GM19043 (cell line): ENCODE measurements at regions not wholly inside any gene's neighbourhood (a gene's known extent, or its start where the extent isn't known, plus 50 kb on each side); places are given as distances from the start of the nearest gene placed in this dataset.
"Not testable (repeated sequence)": the region's sequence is repeated elsewhere in the genome, so short reads cannot be mapped to it uniquely, and the experiment has no call there.

Source experiments
- ATAC-seq: cut with Tn5 transposase; IDR thresholded peaks from one replicate; pipeline ENCODE4 v1.9.1; 2021; ENCODE audit warnings: low read depth; ENCODE audit not compliant: unreplicated experiment

DNA sequence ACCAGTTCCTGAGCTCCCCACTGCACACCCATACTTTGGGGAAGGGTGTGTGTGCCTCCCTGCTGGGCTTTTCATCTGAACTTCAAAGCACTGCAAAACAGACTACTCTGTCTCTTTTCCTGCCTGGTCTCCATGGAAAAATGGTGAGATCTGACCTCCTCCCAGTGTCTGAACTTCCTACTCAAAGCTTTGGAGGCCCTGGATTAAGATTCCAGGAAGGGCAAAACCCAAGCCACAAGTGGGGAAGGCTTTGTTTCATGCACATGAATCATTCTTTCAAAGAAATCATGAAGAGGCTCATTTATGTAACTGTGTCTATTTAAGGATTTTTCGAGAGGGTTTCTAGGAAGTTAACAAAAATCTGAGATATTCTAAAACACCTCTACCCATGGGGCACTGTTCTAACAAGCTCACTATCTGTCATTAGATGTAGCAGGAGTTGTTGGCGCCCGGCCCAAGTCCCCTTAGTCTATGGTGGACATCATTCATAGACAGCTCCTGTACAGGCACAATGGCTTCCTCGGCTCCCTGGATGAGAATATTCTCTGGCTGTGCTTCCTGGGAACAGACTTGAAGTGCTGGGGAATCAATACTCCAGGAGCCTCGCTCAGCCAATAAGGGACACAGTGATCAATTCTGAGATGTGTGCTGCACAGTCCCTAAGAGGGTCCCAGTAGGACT is 224.0 kb downstream of the KTN1 start:
- ATAC-seq: no peak

DNA sequence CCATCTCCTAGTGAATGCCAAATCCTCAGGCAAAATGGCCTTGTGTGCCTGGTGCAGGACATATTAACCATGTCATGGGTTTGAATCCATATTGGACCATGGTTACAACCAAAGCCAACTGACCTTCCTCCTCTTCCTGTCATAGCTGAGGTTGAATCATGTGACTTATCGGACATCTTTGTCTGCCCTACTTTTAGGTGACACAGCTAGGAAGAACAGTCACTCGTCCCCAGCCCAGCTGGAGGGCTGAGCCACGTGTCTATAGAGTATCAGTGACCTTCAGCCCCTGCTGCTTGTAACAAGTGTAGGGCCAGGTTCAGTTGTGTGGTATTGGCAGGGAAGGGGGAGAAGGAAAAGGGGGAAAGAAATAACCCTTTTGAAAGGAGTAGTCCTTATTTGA is 225.2 kb downstream of the KTN1 start:
- no peak for ATAC-seq

DNA sequence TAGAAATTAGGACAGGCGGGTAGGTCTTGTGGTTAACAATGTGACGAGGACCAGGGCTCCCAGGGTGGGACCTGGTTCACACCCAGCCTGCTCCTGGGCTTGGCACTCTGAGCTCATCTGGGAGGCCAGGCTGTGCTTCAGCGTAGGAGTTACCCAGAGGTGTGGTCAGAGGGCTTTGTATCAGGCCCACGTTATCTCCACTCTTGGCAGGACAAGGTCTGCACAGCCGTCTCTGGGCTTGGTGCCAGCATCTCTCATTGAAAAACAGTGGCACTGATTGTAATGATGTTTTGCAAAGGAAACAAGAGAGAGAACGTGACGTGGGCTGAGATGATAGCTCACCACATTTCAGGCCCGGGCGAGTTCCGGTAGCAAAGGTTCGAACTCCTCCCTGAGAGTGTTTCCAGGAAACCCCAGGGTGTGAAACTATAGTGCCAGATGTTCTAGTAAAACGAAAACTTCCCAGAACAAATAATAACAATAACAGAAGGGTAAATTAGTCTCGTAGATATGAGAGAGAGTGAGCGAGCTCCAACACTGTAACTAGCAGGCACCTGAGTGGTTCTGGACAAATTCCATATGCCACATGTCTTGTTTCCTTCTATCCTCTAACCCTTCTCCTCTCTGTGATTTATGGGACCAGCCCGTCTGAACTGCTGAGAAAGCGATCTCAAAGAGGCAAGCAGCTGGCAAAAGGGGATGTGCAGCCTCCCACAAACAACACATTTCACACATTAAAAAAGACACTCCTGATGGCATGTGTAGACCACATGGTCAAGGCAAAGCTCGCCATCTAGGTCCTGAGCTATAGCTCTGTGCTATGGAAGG is 227.3 kb downstream of the KTN1 start:
- ATAC-seq: peak; percentile 53

DNA sequence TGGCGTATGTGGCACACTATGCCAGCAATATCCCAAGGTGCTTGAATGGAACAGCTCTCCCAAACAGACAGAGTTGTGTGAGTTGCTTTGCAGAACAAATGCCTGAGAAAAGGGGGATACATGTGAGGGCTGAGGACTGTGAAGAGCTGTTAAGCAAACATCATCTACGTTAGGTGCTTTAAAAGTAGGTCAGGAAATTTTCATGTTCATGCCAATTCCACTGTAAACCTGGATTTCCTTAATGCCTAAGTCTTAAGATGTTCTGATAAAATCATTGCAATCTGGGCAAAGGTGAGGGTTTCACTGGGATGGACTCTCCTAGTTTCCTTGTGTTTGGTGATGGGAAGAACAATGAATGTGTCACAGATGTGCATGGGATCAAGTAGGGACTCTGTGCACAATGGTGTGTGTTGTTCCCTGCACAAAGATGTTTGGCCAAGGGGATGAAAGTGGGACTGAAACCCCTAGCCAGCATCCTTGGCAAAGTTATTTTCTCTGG is 227.9 kb downstream of the KTN1 start:
- no peak for ATAC-seq

DNA sequence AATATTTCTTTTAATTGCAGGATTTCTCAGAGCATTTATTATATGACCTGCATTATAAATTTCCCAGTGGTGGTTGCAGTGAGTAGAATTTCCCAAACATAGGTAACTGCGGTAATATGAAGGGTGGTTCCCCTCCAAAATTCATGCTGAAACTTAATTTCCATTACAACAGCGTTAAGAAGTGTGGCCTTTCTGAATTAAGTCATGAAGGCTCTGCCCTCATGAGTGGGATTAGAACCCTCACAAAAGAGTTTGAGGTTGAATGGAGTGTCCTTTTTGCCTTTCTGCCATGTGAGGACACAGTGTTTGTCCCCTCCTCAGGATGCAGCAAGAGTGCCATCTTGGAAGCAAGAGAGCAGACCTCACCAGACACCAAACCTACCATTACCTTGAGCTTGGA is 233.6 kb downstream of the KTN1 start:
- no peak for ATAC-seq

DNA sequence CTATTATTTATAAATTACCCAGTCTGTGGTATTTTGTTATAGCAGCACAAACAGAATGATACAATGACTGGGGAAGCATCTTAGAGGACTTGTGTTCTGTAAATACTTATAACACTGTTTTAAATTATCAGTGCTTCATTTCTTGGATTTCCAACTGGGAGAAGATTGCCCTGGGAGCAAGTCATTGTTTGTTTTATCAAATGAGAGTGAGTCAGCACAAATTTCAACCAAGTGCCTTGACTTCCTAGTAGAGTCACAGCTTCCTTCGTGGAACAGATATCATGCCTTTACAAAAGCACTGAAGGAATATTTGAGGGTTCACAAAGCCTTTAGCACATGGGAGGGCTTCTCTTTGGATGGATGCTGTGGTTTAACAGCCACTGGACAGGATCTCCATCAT is 234.1 kb downstream of the KTN1 start:
- no peak for ATAC-seq

DNA sequence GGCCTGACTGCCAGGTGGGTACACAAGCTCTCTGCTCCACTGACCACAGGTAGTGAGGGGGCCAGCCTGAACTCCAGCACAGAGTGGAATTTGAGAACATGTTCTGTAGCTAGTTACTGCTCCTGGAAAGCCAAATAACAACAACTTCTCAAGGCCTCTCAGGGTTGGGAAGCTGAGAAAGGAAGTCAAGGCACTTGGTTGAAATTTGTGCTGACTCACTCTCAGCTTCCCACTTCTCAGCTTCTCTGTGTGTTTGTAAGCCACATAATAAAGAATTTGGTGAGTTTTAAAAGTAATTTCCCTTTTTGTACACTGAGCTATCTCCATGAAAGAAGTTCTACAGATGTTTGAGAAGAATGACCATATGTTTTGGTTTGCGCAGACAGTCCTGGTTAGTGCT is 234.9 kb downstream of the KTN1 start:
- no peak for ATAC-seq

DNA sequence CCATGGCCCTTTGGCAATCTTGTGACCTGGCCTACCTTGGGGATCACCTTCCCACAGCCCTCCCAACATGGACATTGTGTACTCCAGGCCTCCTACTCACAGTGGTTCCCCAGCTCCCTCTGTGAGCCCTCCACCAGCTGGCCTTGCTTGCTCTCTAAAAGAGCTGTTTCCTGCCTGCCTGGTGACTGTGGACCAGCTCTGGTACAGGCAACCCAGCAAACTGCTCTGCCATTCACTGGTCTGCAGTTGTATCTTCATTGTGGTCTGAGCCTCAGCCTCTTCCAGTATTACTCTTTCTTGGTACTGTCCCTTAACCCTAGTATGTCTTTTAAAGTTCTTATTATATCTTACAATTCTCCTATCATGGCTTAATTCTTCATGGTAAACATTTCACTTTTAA is 236.2 kb downstream of the KTN1 start:
- ATAC-seq: no peak

DNA sequence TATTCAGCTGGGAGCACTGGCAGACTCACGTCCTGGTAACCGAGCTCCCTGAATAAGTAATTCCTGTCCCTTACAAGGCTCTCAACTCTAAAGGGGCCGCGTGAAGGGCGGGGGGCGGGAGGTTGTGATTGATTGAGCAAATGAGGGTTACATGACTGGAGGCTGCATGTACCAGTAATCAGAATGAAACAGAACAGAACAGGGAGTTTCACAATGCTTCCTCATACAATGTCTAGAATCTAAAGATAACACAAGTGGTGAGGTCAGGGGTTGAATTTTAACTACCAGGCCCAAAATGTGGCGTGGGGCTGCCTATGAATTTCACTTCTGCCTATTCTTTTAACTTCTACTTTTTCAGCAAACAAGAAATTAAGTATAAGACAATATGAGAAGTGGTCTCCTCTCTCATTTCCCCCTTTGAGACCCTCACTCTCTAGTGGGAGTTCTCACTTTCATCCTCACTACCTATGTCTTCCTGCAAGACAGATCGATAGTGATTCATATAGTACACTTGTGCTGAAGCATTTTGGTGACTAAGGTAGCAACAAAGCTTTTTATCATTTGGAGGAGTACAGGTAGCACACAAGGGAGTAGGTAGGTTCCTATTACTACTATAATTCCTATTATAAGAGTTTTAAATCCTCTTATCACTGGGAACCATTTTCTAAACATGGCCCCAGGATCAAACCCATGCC is 239.8 kb downstream of the KTN1 start:
- ATAC-seq: peak; percentile 79

DNA sequence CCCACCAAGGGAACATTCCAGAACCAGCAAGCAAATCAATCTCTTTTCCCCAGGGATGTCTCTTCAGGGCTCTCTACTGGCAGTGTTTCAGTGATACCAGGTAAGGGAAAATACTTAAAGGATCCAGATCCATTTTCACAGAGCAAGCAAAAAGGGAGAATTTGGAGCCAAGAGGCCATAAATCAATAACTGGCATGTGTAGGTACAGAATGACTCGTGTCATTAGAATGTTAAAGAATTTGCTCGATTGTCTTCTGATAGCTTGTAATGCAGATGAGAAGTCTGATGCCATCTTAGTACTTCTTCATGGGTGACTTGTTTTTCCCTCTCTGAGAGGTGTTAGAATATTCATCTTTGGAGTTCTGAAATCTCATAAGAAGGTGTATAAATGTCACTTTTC is 242.9 kb downstream of the KTN1 start:
- no peak for ATAC-seq

DNA sequence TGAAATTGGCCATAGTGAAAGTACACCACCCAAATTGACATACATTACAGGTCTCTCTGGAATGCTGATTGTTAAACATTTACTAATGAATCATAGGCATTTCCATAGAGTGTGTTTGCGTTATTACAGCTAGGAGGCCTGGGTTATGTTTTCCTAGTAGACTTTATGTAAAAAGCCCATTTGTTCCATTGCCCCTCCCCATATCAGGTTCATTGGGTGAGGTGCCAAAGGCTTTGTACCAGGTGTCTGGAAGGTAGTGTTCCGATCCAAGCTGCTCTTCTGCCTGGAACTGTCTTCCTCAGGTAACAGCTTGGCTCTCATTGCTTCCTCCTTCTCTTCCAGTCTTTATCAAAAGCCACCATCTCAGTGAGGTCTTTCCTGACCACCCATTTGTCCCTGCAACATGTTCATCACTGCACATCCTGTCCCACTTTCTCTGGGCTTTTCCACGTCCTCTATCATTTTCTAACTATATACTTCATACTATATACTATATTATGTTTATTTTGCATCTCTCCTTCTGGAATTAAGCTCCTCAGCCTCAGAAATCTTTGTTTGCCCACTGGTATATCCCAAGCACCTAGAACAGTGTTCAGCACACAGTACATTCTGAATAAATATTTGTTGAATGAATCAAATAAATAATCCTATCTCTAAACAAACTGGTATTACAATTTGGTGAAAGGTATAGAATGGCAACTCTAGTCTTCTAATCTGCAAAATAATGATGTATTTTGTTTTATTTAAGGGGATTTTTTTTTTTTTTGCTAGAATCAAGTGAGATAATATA is 252.3 kb downstream of the KTN1 start:
- ATAC-seq: no peak

DNA sequence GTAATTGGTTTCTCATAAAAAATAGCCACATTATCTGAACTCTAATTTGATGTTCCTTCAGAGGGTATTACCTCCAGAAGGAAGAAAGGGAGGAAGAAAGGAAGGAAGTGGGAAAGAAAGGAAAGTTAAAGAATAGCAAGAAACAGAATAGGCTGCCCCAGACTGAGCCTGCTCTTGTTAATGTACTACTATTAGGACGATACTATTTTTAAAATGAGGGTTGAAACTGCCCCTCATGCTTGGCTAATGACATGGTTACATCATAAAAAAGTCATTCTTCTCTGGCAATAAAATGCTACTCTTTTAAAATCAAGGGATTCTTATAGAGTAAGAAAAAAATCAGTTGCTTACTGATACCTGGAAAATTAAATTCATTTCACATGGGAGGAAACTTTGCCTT is 253.0 kb downstream of the KTN1 start:
- peak; percentile 50 for ATAC-seq

DNA sequence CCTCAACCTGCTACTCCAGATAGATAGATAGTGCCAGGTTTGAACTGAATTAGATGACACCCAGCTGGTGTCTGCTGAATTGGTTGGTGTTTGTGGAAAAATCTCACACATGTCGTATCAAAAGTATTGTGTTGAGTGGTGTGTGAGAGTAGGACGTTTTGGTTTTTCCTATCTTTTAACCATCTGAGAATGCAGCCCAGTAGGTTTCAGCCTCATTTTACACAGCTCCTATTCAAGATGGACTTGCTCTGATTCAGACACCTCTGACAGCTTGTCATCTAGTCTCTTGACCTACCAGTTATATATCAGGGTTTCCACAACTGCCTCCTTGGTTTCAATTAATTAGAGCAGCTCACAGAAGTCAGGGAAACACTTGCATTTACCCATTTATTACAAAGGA is 254.4 kb downstream of the KTN1 start:
- no peak for ATAC-seq

DNA sequence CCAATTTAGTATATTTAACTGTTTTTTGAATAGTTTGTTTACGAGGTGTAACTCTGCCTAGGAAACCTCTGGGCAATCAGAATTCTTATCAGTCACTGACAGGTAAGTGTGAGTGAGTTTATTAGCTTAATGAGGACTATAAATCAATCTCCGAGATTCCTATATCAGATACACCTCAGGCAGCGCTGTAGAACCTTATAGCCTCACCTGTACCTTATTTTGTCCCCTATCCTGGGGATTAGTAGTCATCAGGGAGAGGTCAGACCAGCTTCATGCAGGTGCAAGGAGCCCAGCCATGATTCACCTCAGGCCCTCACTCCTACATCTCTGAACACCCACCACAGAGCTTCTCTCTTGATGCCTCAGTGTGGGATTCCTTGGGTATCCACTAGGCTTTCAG is 256.0 kb downstream of the KTN1 start:
- ATAC-seq: no peak

DNA sequence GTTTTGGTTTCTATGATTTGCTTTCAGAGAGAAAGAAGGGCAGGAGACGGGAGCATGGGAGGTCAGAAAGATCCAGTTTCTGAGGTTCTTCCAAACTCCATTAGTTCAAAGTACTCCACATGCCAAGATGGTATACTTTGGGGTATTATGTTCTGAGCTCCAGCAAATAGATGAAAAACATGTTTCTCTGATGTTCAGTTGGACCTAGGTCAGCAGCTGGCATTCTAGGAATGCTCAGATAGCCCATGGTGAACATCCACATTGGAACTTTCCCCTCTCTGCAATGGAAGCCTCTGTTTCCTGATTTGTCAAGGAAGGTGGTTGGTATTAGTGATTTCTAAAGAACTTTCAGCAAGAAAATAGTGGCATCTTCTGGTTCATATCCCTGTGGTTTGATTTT is 257.5 kb downstream of the KTN1 start:
- no peak for ATAC-seq

DNA sequence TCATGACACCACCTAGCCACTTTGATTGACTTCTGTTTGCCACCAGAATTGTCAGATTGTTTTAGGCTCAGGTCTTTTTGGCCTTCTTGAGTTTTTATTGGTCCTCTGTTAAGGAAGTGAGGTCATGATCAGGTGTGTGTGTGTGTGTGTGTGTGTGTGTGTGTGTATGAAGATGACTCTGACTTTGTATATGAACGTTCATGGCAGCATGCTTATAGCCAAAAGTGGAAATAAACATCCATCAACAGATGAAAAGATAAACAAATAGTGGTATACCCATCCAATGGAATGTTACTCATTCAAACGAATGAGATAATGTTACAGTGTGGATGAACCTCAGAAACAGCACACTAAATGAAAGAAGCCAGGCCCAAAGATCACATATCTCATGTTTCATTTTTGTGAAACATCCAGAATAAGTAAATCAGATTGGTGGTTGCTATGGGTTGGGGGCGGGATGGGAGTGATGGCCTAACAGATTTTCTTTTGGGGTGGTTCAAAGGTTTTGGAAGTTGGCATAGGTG is 258.6 kb downstream of the KTN1 start:
- ATAC-seq: no peak

DNA sequence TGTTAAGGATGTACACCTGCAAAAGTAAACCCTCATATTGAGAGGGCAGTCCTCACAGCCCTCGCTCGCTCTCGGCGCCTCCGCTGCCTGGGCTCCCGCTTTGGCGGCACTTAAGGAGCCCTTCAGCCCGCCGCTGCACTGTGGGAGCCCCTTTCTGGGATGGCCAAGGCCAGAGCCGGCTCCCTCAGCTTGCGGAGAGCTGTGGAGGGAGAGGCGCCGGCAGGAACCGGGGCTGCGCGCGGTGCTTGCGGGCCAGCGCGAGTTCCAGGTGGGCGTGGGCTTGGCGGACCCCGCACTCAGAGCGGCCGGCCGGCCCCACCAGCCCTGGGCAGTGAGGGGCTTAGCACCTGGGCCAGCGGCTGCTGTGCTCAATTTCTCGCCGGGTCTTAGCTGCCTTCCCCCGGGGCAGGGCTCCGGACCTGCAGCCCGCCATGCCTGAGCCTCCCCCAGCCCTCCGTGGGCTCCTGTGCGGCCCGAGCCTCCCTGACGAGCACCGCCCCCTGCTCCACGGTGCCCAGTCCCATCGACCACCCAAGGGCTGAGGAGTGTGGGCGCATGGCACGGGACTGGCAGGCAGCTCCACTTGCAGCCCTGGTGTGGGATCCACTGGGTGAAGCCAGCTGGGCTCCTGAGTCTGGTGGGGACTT is 259.4 kb downstream of the KTN1 start:
- not testable (repeated sequence) for ATAC-seq

DNA sequence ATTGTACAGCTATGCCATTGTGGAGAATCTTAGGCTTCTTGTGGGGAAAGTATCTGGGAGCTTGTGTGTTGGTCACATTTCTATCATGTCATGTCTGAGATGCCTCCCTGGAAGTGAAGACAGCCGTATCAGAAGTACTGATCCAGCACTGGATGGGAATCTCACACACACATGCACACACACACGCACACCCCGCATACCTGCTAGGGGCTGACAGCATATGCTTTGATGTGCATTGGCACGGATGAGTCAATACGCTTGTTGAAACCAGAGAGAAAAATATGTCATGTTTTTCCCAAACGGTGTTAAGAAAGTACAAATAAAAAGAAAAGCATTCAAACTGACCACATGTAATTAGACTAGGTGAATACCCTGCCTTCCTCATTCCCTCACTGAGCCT is 260.8 kb downstream of the KTN1 start:
- no peak for ATAC-seq

DNA sequence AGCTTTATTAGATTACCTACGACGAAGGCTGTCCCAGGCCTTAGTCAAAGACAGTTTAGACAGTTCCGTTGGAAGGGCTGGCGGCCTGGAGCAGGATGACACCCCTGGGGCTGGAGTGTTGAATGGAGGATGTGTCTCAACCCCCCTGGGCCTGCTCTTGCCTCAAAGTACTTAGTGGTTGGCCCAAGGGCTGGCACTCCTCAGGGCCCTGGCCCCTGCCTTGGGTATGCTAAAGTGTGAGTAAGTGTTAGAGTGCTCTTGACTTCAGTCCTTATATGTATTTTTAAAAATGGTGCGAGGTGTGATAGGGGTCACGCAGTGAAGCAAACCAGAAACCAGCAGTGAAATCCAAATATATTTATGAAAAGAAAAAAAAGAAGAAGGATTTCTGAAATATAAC is 261.6 kb downstream of the KTN1 start:
- ATAC-seq: no peak
